K562 (cell line): ENCODE measurements at regions not wholly inside any gene's neighbourhood (a gene's known extent, or its start where the extent isn't known, plus 50 kb on each side); places are given as distances from the start of the nearest gene placed in this dataset.

Experiments used
- ATAC-seq: fragments of 200-7000 bp; cut with Tn5 transposase; 3 replicates; pipeline ENCODE4 v1.9.1; 2020; ENCODE audit warnings: moderate library complexity
- BruUV-seq: library from RNA; stranded (reverse); fragments of 400-500 nt; replicated peaks from 2 replicates; lab custom pipeline; 2021; lab: Mats Ljungman, UMichigan
- CTCF ChIA-PET: fragments of 300-600 bp; formaldehyde crosslinking; extraction: SDS; loops from one replicate; lab custom pipeline; 2021; ENCODE audit warnings: low intra/inter-chr PET ratio; lab: Yijun Ruan, JAX
- POLR2A ChIA-PET: fragments of 300-600, 350-650 bp; sonication (Branson Sonifier 250); formaldehyde crosslinking; extraction: SDS; loops from one replicate; lab custom pipeline; 2021; ENCODE audit warnings: antibody characterized with exemption, inconsistent platforms; lab: Yijun Ruan, JAX
- DNase-seq, 4 experiments: peaks; one replicate each; pipeline versions ENCODE4 v3.0.0 to v3.0.0-alpha.2; 2011 to 2018; ENCODE audit warnings: low spot score in 3 of 4, mixed read lengths in 3 of 4; ENCODE audit errors: extremely low read depth in 1 of 4
- FAIRE-seq: peaks from 2 replicates; lab custom pipeline; 2011; peaks lifted over from hg19 to GRCh38; lab: Jason Lieb, UNC
- H2AFZ ChIP-seq: 2 replicates; pipeline ENCODE4 v1.6.0; 2011; ENCODE audit warnings: low read depth, low read length, control low read depth, inconsistent platforms
- H3K27ac ChIP-seq: fragments of 200-600 bp; 3 replicates; pipeline ENCODE4 v1.8.0; 2011; ENCODE audit warnings: low read depth, mild to moderate bottlenecking, control low read depth, inconsistent platforms, low read length, moderate library complexity, mixed read lengths; ENCODE audit errors: extremely low read depth
- H3K27me3 ChIP-seq, 2 experiments: fragments of 300-600 bp in 1 of 2; 2 replicates in 1 of 2; 3 replicates in 1 of 2; pipeline versions ENCODE4 v1.6.0 to v1.8.0; 2011; ENCODE audit warnings: inconsistent platforms in 2 of 2, low read length in 2 of 2, mild to moderate bottlenecking in 1 of 2, mixed read lengths in 1 of 2, moderate library complexity in 1 of 2; ENCODE audit not compliant: control insufficient read depth in 2 of 2, insufficient read depth in 2 of 2
- H3K36me3 ChIP-seq: fragments of 300-600 bp; 3 replicates; pipeline ENCODE4 v1.8.0; 2011; ENCODE audit warnings: mild to moderate bottlenecking, low read length, inconsistent platforms; ENCODE audit not compliant: control insufficient read depth, insufficient read depth
- H3K4me1 ChIP-seq, 2 experiments: fragments of 200-600 bp in 1 of 2; replicated peaks in 1 of 2; 2 replicates in 1 of 2; 3 replicates in 1 of 2; pipeline versions ENCODE4 v1.5.1 to v1.8.0; 2011; ENCODE audit warnings: inconsistent platforms in 2 of 2, low read length in 2 of 2, mild to moderate bottlenecking in 1 of 2, mixed read lengths in 1 of 2, moderate library complexity in 1 of 2; ENCODE audit not compliant: control insufficient read depth in 2 of 2, insufficient read depth in 2 of 2
- H3K4me2 ChIP-seq: 2 replicates; pipeline ENCODE4 v1.6.1; 2011; ENCODE audit warnings: low read length, control low read depth, inconsistent platforms, mixed read lengths; ENCODE audit not compliant: insufficient read depth
- H3K4me3 ChIP-seq: fragments of 200-600 bp; sonication (generic), shearing (Covaris generic); 2 replicates; pipeline ENCODE4 v1.5.1; 2016; ENCODE audit warnings: control low read depth, inconsistent platforms
- H3K79me2 ChIP-seq: fragments of 200-600 bp; 3 replicates; pipeline ENCODE4 v1.8.0; 2011; ENCODE audit warnings: low read length, inconsistent platforms; ENCODE audit not compliant: control insufficient read depth, insufficient read depth
- H3K9ac ChIP-seq, 2 experiments: 2 replicates each; pipeline versions ENCODE4 v1.6.0 to v1.6.1; 2011; ENCODE audit warnings: low read depth in 2 of 2, low read length in 2 of 2, control low read depth in 1 of 2, inconsistent platforms in 1 of 2, mild to moderate bottlenecking in 1 of 2, mixed read lengths in 1 of 2; ENCODE audit not compliant: insufficient read depth in 1 of 2
- H3K9me1 ChIP-seq: one replicate; pipeline ENCODE4 v1.6.0; 2011; ENCODE audit warnings: inconsistent platforms, mild to moderate bottlenecking, low read length, moderate library complexity; ENCODE audit not compliant: control insufficient read depth, insufficient read depth
- H3K9me3 ChIP-seq: replicated peaks from 2 replicates; pipeline ENCODE4 v1.5.1; 2011; ENCODE audit warnings: low read depth, low read length, inconsistent platforms; ENCODE audit not compliant: control insufficient read depth, insufficient read depth
- H4K20me1 ChIP-seq: replicated peaks from 2 replicates; pipeline ENCODE4 v1.6.1; 2011; ENCODE audit warnings: low read length, inconsistent platforms, mixed read lengths; ENCODE audit not compliant: control insufficient read depth, insufficient read depth
- CCAR2 ChIP-seq: fragments of 200-400 bp; formaldehyde crosslinking; IDR thresholded peaks from 2 replicates; pipeline ENCODE4 v1.6.1; 2017; ENCODE audit warnings: mild to moderate bottlenecking, low read depth, low read length
- DPF2 ChIP-seq: fragments of 450-650 bp; IDR thresholded peaks from 2 replicates; pipeline ENCODE4 v1.6.1; 2016
- SMARCC2 ChIP-seq: fragments of 450-650 bp; IDR thresholded peaks from 2 replicates; pipeline ENCODE4 v1.6.1; 2017; ENCODE audit warnings: antibody characterized with exemption, moderate library complexity, mild to moderate bottlenecking, low read depth
- SMARCE1 ChIP-seq: fragments of 450-650 bp; IDR thresholded peaks from 2 replicates; pipeline ENCODE4 v1.7.1; 2016; ENCODE audit warnings: mild to moderate bottlenecking
- WGBS: fragments of 100-300 bp; shearing (Covaris generic); methylation state at CpG from one replicate; pipeline ENCODE4 v1.1.6; 2016; ENCODE audit warnings: low coverage, mixed read lengths; ENCODE audit not compliant: insufficient coverage; ENCODE audit errors: missing lambda C conversion rate; 5-methylcytosine and 5-hydroxymethylcytosine counted together
- in situ Hi-C: fragments of 300-500 bp; cut with MboI; formaldehyde crosslinking; loops from 4 replicates; pipeline ENCODE4 v1.15.0; 2018; ENCODE audit warnings: inconsistent platforms, mixed read lengths
- intact Hi-C: fragments of 100-400 bp; cut with micrococcal nuclease; formaldehyde crosslinking; loops from 2 replicates; pipeline ENCODE4 v1.14.2; 2022
- TF ChIP-seq, protein P1 (sequence below), 3 experiments: fragments of 200-800 bp in 1 of 3; sonication (Bioruptor generic) in 1 of 3; sonication (generic) in 1 of 3; formaldehyde crosslinking in 1 of 3; IDR thresholded peaks; 2 replicates each; pipeline versions ENCODE4 v1.6.1 to v1.8.0; 2016 to 2022; ENCODE audit warnings: mild to moderate bottlenecking in 2 of 3, missing compliant biosample characterization in 2 of 3, missing genetic modification characterization in 2 of 3, missing genetic modification reagents in 1 of 3

DNA sequence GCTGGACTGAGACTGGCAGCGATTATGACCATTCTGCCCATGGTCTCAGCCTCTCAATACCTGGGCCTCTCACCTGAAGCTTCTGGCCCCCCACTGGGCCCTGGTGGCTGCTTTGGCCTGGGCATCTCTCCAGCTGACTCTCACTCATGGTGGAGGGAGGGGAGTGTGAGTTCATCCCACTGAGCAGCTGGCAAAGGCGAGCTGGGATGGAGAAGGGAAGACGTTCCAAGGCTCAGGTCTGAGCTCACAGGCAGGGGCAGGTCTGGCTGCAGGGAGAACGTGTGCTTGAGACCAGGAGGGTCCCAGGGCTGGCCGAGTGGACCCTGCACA, 103.5 kb downstream of the TMEM121 start:
- no peak overlapping the region for H3K4me3 ChIP-seq
- TF ChIP-seq SMARCC2 (no peak), CCAR2 (no peak), DPF2 (no peak), SMARCE1 (no peak)
- TF ChIP-seq, protein P1, sequence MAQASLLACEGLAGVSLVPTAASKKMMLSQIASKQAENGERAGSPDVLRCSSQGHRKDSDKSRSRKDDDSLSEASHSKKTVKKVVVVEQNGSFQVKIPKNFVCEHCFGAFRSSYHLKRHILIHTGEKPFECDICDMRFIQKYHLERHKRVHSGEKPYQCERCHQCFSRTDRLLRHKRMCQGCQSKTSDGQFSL (CRISPR knock-in tag; IDR thresholded peaks at IDR 0.05): no peak
- TF ChIP-seq, protein P1 (tag; IDR thresholded peaks at IDR 0.05): no peak
- ChIA-PET POLR2A (no interaction called here), CTCF (no interaction called here)
- no peaks in the 10 kb centered on the region for H4K20me1 ChIP-seq
- no peaks in the 10 kb centered on the region for H3K79me2 ChIP-seq
- no peaks in the 10 kb centered on the region for H3K36me3 ChIP-seq
- BruUV-seq: no TSS peak
- no peak overlapping the region for H3K27ac ChIP-seq
- no peak overlapping the region for H2AFZ ChIP-seq
- no peak overlapping the region for H3K4me2 ChIP-seq
- no peak overlapping the region for H3K9ac ChIP-seq
- ATAC-seq (no peak), DNase-seq (no peak), FAIRE-seq (no peak)
- H3K9me1 ChIP-seq: no peaks in the 10 kb centered on the region
- no peaks in the 10 kb centered on the region for H3K9me3 ChIP-seq
- in situ Hi-C loops: no loop called here
- WGBS: 7% methylated on average over 2 of the region's 5 CpGs
- no peaks in the 10 kb centered on the region for H3K27me3 ChIP-seq
- intact Hi-C loops: no loop called here
- H3K4me1 ChIP-seq: no peaks in the 10 kb centered on the region
